NOMO-1 (cell line): ENCODE measurements at regions not wholly inside any gene's neighbourhood (a gene's known extent, or its start where the extent isn't known, plus 50 kb on each side); places are given as distances from the start of the nearest gene placed in this dataset.
A peak's percentile ranks its signal among the peaks of the same experiment; 100 is the strongest.

Experiments used
- DNase-seq, 2 experiments: peaks; one replicate each; lab custom pipeline; 2025; ENCODE audit not compliant: unreplicated experiment in 2 of 2; lab: John Stamatoyannopoulos, UW

DNA sequence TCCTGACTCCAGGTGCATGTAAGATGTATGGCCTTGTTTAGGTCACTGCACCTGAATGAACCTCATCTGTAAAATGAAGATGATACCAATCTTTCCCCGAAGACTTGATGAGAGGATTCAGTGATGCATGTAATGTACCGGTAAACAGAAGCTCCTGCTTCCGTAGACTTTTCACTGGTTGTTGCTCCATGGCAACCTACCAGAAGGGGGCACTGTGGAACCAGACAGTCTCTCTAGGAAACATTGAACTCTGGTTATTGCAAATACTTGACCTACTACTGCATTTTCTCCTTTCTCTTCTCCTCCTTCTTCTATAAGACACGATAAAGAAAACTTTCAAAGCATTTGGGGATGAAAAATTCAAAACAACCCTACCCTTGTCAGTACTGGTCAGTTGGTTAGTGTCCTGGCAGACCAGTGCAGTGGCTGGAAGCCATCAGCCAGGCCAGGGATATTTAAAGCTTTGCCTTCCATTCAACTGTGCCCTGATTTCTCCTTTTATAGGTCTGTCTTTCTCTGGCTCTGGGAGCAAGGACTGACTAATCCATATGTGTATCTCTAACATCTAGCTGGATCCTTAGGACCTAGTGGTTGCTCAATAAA, 667.4 kb upstream of the SALL1 start:
- DNase-seq = no peak

DNA sequence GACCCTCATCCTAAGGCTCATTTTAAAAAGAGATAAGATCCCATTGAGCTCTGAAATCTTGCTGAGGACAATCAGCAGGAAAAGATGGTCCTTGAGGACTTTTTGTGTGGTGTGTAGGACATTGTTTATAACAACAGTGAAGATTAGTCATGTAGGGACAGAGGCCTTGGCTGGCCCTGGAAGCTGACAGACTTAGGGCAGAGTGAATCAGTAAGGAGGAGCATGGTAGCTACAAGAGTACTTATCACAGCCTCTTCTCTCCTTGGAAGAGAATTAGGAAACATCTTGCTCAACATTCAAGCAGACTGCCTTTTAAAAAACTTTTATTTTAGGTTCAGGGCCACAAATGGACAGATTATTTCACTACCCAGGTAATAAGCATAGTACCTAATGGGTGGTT, 665.9 kb upstream of the SALL1 start:
- no peak for DNase-seq

DNA sequence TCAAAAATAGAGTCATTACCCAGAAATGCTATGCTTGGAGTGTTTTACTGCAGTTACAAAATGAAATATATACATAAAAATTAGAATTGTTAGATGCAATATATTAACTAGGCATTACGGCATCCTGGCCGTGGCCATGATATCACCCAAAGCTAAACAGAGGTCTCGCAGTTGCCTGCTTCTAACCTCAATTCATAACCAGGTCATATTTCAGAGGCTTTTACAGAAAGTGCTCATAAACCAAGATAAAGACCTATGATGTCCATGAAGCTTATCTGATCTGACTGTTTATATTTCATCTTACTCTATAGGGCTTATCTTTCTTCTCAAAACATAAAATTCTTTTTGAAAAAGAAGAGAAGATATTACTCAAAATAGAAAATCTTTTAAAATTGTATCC, 664.5 kb upstream of the SALL1 start:
- no peak for DNase-seq

DNA sequence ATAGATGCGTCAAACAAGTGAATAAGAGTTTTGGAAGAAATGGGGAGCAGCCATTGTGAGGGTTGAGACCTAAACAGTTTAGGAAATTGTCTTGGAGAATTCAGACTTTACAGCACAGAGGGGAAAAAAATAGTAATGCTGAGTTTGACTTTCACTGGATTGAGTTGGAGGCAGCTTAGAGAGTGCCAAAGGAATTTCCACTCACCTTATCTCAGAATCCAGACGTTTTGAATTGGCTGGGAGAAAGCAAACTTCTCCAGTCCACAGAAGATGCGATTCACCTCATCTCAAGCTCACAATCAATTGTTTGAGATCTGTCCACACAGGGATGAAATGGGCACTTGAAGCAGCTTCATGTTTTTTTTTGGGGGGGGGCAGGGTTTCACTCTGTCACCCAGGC, 663.5 kb upstream of the SALL1 start:
- DNase-seq = no peak

- DNase-seq = no peak
Measured at GRCh38 chr16:51813609-51814008, 662.5 kb upstream of the SALL1 start.

GRCh38 chr16:51812945-51813344, 661.9 kb upstream of the SALL1 start:
- DNase-seq = no peak

- DNase-seq = no peak
Measured at GRCh38 chr16:51807551-51807950, 656.5 kb upstream of the SALL1 start.

DNA sequence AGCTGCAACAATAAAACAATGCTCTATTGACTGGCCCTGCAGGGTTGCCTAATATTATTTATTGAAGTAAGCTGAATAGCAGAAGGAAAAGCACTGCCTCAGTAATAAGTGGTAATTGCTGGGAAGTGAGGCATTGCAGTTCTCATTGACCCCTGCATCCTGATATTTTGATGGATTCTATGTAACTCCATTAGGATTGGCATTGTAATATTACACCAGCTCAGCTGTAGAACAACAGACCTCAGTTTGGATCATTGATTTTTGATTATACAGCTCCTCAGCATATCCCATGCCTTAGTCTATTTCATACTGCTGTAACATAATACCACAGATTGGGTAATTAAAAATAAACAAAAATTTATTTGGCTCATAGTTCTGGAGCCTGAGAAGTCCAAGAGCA, 650.6 kb upstream of the SALL1 start:
- DNase-seq = no peak

GRCh38 chr16:51797669-51798259, 646.7 kb upstream of the SALL1 start:
- no peak for DNase-seq

- DNase-seq = no peak
Measured at GRCh38 chr16:51779240-51779639, 628.2 kb upstream of the SALL1 start.

DNA sequence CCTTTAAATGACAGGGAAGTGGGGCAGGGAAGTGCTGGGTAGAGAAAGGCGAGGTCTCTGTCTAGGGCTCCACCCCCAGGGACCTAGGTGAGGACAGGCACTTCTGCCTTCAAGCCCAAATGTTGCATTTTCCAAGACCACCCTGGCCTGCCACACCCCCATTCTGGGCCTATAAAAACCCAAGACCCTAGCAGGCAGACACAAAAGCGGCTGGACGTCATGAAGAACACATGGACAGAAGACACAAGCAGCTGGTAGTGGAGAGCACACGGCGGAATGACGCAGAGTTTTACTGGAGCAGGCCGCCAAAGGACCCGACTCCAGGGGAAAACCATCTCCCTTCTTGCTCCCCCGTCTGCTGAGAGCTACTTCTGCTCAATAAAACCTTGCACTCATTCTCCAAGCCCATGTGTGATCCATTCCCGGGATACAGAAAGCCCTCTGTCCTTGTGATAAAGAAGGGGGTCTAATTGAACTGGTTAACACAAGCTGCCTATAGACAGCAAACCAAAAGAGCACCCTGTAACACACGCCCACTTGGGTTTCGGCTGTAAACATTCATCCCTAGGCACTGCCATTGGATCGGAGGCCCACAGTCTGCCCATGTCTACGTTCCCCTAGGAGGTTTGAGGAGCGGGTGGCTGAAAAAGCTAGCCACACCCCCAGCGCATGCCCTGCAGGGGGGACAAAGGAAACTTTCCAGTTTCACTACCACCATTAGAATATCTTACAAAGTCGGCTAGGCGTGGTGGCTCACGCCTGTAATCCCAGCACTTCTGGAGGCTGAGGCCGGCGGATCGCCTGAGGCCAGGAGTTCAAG, 622.2 kb upstream of the SALL1 start:
- no peak for DNase-seq

DNA sequence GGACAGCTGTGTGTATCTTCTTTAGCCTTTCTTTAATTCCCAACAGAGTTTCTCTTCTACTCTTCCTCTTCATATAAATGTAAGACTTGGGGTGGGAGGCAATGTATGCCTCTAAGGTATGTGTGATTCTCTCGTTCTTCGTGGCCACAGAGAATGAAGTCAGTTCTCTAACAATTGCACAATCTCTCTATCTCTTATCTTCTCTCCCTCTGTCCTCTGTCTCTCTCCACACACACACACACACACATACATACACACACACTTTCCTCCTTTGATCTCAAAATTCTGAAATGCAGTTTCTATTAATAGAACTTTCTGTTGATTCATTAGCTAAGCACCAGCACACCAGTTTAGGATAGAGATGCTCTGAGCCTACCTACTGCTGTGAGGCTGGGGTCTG, 615.7 kb upstream of the SALL1 start:
- no peak for DNase-seq

DNA sequence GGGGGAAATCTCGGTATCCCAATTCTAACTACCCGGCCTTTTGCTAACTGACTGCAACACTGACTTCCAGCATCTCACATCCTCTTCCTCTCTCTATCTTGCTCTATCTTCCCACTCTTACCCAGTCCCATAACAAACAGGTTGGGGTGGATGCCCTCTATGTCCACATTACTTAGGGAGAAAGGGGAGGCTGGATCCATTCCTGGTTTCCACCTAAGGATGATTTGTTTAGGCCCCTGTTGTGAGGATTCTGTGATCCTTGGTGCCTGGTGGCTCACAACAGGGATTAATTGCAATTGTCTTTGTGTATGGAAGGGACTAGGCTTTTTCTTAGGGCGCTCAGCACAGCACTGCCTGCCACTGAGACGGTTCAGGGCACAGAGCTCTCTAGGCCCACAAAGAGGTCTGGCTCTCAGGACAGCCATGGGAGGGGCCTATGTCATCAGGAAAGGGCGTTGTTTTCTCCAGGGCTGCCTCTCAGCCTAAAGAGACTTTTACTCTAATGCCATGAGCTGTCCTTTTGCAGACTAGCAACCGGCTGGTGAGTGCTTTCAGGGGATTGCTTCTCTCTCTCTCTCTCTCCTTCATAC, 612.1 kb upstream of the SALL1 start:
- no peak for DNase-seq

- DNase-seq = peak; percentile 38 to 39
Measured at GRCh38 chr16:51762081-51762996, 611.3 kb upstream of the SALL1 start.

DNA sequence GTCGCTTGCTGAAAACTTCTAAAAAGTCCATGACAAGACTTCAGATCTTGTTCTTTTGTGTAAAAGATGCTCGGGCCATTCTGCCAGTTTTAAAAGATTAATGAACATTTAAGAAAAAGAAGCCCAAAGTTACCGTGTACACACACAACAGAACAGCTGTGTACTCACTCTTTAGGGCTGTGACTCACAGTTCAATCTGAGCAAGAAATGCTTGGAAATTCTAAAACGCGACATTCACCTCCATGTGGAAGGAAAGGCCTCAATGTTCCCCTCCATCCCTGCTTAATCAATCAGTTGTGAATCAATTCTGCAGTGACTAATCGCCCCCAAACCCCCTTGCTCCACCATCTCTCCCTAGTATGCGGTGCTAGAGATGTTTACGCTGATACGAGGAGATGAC, 609.9 kb upstream of the SALL1 start:
- DNase-seq = no peak

DNA sequence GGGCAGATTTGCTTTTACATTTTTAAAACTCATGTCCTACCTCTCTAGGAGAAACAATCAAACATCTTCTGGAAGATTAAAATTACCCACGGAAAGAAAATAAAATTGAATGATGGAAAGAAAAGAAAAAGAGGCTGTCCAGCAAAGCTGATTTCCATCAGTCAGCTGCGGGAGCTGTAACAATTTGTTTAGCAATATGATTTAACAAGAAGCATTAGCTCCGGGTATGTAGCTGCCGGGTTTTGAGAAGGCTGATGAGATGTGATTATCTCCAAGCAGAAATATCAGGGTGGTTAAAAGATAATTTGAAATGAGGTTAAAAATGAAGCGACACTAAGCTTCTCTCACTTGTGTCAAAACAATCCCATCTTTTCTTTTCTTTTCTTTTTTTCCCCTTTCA, 608.9 kb upstream of the SALL1 start:
- DNase-seq = no peak

- no peak for DNase-seq
Measured at GRCh38 chr16:51759329-51759728, 608.3 kb upstream of the SALL1 start.

DNA sequence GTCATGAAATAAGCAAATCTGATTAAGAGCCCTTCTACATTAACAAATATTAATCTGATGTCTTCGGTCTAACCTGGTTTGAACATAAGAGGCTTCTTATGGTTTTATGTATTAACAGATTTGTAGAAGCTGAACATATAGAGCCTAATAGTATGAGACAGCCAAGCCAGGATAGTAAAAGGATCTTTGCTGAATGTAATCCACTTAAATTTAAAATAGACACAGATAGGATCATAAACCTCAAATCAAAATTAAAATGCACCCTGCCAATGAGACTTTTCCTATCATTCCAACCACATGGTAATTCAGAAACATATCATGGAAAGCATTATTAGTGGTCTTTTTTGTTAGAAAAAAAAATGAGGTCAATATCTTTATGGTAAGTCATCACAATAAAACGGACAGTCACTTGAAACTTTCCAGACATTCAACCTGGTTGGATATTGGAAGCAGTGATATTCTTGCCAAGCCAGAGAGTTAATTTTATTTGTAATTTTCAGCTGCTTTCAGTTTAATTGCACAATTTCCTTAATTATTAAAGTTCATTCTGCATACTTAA, 606.9 kb upstream of the SALL1 start:
- no peak for DNase-seq

DNA sequence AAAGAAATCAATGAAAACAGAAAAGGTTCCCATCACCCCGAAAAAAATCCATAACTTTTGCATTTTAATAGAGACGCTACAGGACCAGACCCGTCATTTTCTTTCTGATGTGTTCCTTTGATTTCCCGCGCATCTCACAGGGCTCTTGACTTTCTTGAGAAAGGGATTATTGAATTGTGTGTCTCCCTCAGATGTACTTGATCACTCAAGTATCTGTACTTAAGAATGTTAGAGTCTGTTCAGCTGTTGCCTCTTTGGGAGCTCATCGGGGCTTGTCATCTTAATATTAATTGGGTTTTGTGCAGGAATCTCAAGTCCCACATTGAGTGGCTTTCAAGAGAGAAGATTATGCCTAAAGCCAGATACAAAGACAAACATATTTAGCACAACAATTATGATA, 606.4 kb upstream of the SALL1 start:
- no peak for DNase-seq

DNA sequence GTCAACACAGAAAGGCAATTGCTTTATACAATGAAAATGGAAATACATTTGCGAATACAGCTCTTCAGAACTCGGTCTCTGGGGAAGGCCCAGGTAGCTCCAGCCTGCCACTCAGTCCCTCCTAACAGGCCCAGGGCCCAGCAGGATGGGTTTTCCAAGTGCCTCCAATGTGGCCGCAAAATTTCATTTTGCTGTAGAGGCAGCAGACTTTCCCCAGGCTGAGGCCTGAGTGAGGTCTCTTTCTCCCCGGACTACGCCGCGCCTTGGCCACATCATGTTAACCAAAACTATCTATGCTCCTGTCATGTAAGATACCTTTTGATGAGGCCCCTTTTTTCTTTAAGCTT, 606.0 kb upstream of the SALL1 start:
- no peak for DNase-seq
